Thymus (tissue), 11 donors: ENCODE measurements at regions not wholly inside any gene's neighbourhood (a gene's known extent, or its start where the extent isn't known, plus 50 kb on each side); places are given as distances from the start of the nearest gene placed in this dataset.
"Not testable (repeated sequence)": the region's sequence is repeated elsewhere in the genome, so short reads cannot be mapped to it uniquely, and the experiment has no call there.

Experiments
- DNase-seq, 9 donors: peaks; one replicate each; pipeline ENCODE4 v3.0.0-alpha.2; 2013; ENCODE audit warnings: low spot score in 9 of 9, low read depth in 6 of 9, missing footprints in 1 of 9
- H3K27ac ChIP-seq, 2 donors: one replicate each; pipeline ENCODE4 v1.5.1; 2013; ENCODE audit warnings: control low read depth in 1 of 2, low read depth in 1 of 2, low read length in 1 of 2, mild to moderate bottlenecking in 1 of 2, moderate library complexity in 1 of 2
- H3K27me3 ChIP-seq, 2 donors: one replicate each; pipeline ENCODE4 v1.5.1; 2013; ENCODE audit warnings: low read length in 1 of 2; ENCODE audit not compliant: control insufficient read depth in 2 of 2, insufficient read depth in 1 of 2
- H3K36me3 ChIP-seq, 2 donors: one replicate each; pipeline ENCODE4 v1.5.1; 2013; ENCODE audit warnings: low read length in 1 of 2, mild to moderate bottlenecking in 1 of 2, moderate library complexity in 1 of 2; ENCODE audit not compliant: control insufficient read depth in 2 of 2, insufficient read depth in 2 of 2
- H3K4me1 ChIP-seq, 2 donors: one replicate each; pipeline ENCODE4 v1.5.1; 2013; ENCODE audit warnings: low read length in 2 of 2; ENCODE audit not compliant: control insufficient read depth in 2 of 2, insufficient read depth in 2 of 2
- H3K4me3 ChIP-seq, 2 donors: one replicate each; pipeline ENCODE4 v1.5.1; 2013; ENCODE audit warnings: low read length in 2 of 2, control low read depth in 1 of 2, mild to moderate bottlenecking in 1 of 2
- H3K9me3 ChIP-seq, 2 donors: one replicate each; pipeline ENCODE4 v1.5.1; 2013; ENCODE audit warnings: low read length in 1 of 2, mild to moderate bottlenecking in 1 of 2; ENCODE audit not compliant: control insufficient read depth in 2 of 2, insufficient read depth in 1 of 2
- WGBS: extraction: QIAGEN DNeasy Blood & Tissue Kit; methylation state at CpG from one replicate; pipeline ENCODE4 v1.1.7; 2013; 5-methylcytosine and 5-hydroxymethylcytosine counted together
- donor health status: healthy.

GRCh38 chr9:85487872-85488271 is 253.9 kb downstream of the AGTPBP1 start:
- no peak for DNase-seq
- whole genome bisulfite sequencing: 99% methylated on average over 5 of the region's 5 CpGs

GRCh38 chr9:85484235-85484634 is 257.5 kb downstream of the AGTPBP1 start:
- Histone ChIP-seq H3K4me3 (no peak overlapping the region), H3K4me1 (no peaks in the 10 kb centered on the region), H3K9me3 (no peaks in the 10 kb centered on the region), H3K36me3 (no peaks in the 10 kb centered on the region), H3K27me3 (no peaks in the 10 kb centered on the region), H3K27ac (no peak overlapping the region)
- 93% methylated on average over 2 of the region's 2 CpGs for WGBS
- DNase-seq: no peak

More at GRCh38 chr9:85487872-85488271, 253.9 kb downstream of the AGTPBP1 start:
- no peaks in the 10 kb centered on the region for H3K4me1 ChIP-seq
- H3K27ac ChIP-seq: no peak overlapping the region
- no peaks in the 10 kb centered on the region for H3K27me3 ChIP-seq
- no peak overlapping the region for H3K4me3 ChIP-seq
- no peaks in the 10 kb centered on the region for H3K36me3 ChIP-seq
- H3K9me3 ChIP-seq: no peaks in the 10 kb centered on the region

- Histone ChIP-seq H3K4me3 (no peak overlapping the region), H3K36me3 (no peaks in the 10 kb centered on the region), H3K4me1 (no peaks in the 10 kb centered on the region), H3K9me3 (no peaks in the 10 kb centered on the region), H3K27me3 (no peaks in the 10 kb centered on the region), H3K27ac (no peak overlapping the region)
- DNase-seq: no peak
- 88% methylated on average over 4 of the region's 4 CpGs for WGBS
Observed at GRCh38 chr9:85483208-85483607, 258.5 kb downstream of the AGTPBP1 start.

- H3K4me1 ChIP-seq: no peaks in the 10 kb centered on the region
- 95% methylated on average over 1 of the region's 1 CpG for WGBS
- H3K4me3 ChIP-seq: no peak overlapping the region
- no peak for DNase-seq
- H3K9me3 ChIP-seq: no peaks in the 10 kb centered on the region
- no peaks in the 10 kb centered on the region for H3K36me3 ChIP-seq
- H3K27me3 ChIP-seq: no peaks in the 10 kb centered on the region
- no peak overlapping the region for H3K27ac ChIP-seq
Observed at GRCh38 chr9:85479305-85479704, 262.4 kb downstream of the AGTPBP1 start.

- Histone ChIP-seq H3K36me3 (no peaks in the 10 kb centered on the region), H3K27ac (no peak overlapping the region), H3K27me3 (no peaks in the 10 kb centered on the region), H3K4me3 (no peak overlapping the region), H3K4me1 (no peaks in the 10 kb centered on the region), H3K9me3 (no peaks in the 10 kb centered on the region)
- no peak for DNase-seq
- WGBS: 68% methylated on average over 3 of the region's 3 CpGs
Observed at GRCh38 chr9:85478847-85479246, 262.9 kb downstream of the AGTPBP1 start.

GRCh38 chr9:85474896-85475295 is 266.9 kb downstream of the AGTPBP1 start:
- not testable (repeated sequence) for H3K27ac ChIP-seq, DNase-seq, H3K4me3 ChIP-seq, H3K36me3 ChIP-seq, H3K27me3 ChIP-seq, H3K4me1 ChIP-seq, H3K9me3 ChIP-seq

- 87% methylated on average over 1 of the region's 1 CpG for WGBS
Observed at GRCh38 chr9:85471791-85472190, 270.0 kb downstream of the AGTPBP1 start.

GRCh38 chr9:85469041-85469440 is 272.7 kb downstream of the AGTPBP1 start:
- H3K36me3 ChIP-seq: no peaks in the 10 kb centered on the region
- no peak for DNase-seq
- no peak overlapping the region for H3K4me3 ChIP-seq
- 90% methylated on average over 10 of the region's 10 CpGs for WGBS
- H3K4me1 ChIP-seq: no peaks in the 10 kb centered on the region
- H3K27ac ChIP-seq: no peak overlapping the region
- no peaks in the 10 kb centered on the region for H3K27me3 ChIP-seq
- H3K9me3 ChIP-seq: no peaks in the 10 kb centered on the region

More at GRCh38 chr9:85471791-85472190, 270.0 kb downstream of the AGTPBP1 start:
- H3K27me3 ChIP-seq: no peaks in the 10 kb centered on the region
- no peaks in the 10 kb centered on the region for H3K36me3 ChIP-seq
- no peak for DNase-seq
- H3K9me3 ChIP-seq: no peaks in the 10 kb centered on the region
- H3K4me3 ChIP-seq: no peak overlapping the region
- no peaks in the 10 kb centered on the region for H3K4me1 ChIP-seq
- H3K27ac ChIP-seq: no peak overlapping the region

- 94% methylated on average over 10 of the region's 10 CpGs for WGBS
- no peaks in the 10 kb centered on the region for H3K9me3 ChIP-seq
- no peaks in the 10 kb centered on the region for H3K27me3 ChIP-seq
- no peak overlapping the region for H3K27ac ChIP-seq
- DNase-seq: no peak
- no peaks in the 10 kb centered on the region for H3K36me3 ChIP-seq
- H3K4me1 ChIP-seq: no peaks in the 10 kb centered on the region
- no peak overlapping the region for H3K4me3 ChIP-seq
Observed at GRCh38 chr9:85466834-85467233, 274.9 kb downstream of the AGTPBP1 start.
